ENCODE measurements at regions not wholly inside any gene's neighbourhood (a gene's known extent, or its start where the extent isn't known, plus 50 kb on each side); places are given as distances from the start of the nearest gene placed in this dataset.
"Not testable (repeated sequence)": the region's sequence is repeated elsewhere in the genome, so short reads cannot be mapped to it uniquely, and the experiment has no call there.

DNA sequence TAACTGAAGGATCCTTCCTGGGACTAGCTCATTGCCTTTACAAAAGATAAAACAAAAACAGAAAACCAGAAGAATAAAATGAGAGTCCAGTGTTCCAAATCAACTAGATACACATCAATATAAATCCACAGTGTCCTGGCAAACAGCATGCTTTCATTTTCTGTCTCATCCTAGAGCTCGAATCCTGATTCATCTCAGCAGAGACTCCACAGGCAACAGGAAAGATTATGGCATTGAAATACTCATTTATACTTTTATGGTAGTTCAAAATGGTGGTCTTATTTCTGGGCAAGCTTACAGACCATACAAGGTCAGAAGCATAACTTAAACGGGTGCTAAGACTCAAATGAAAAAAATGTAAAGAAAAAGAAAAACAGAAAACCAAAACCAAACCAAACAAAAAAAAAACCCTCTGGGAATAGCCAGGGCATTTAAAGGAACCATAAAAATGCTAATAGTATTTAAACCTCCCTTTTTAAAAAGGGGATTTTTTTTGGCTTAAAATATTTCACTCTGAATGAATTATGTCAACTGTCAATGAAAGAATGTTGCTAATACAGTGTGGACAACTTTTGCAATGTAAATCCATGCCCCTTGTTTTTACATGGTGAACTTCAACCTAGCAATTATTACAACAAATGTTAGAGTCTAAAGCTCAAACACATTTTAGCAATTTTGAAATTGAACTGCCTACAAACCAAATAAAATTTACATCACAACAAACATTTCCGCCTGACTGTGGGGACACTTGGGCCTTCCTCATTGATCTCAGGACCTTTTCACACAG lies 57.9 kb downstream of the GPR101 start:
- DNase-seq: no peak

DNA sequence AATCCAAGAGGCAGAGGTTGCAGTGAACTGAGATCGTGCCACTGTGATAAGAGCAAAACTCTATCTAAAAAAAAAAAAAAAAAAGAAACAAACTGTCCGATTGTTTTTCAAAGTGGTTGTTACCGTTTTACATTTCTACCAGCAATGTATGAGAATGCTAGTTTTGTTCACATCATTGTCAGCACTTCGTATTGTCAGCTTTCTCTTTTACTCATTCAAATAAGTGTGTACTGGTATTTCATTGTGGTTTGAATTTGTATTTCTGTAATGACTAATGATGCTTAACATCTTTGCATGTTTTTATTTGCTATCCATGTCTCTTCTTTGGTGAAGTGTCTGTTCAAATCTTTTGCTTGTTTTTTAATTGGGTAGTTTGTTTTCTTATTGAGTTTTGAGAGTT lies 65.8 kb downstream of the GPR101 start:
- no peak for DNase-seq

DNA sequence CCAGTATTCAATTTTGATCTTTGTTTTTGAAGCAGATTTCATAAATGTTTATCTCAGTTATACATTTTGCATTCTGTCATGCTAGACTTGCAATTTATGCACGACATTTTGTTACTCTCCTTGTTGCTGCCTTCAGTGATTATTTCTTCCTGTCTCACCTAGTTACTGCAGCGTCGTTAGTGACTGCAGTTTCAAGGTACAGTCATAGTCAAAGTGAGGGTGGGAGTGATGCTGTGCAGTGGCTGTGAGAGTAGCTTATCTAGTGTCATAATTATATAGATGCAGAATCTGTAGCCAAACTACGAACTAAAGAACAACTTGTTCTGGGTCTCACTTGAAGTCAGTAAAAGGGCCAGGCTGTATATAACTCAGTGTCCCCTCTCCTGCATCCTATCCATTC lies 69.8 kb downstream of the GPR101 start:
- no peak for DNase-seq

DNA sequence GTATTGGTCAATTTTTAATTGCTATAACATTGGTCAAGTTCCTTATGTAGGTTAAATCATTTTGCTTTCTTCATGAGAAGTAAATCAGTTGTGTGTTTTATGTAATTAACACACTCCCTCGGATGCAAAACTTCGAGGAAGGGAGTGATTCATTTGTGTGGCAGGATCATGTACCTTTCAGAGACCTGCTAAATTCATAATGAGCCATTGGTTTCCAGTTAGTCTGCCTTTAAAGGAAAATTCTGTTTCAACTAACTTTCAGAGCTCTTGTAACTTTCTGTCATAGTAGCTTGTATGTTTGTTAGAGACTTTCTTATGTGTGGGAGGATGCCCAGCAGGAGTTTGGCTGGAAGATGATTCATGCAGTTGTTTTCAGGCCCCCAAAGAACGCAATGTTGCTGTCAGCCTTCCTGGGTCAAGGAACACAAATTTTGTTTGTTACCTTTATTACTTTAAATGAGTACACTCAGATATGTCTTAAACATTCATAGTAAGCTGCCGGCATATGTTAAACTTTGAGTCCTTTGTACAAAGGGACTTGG lies 72.1 kb downstream of the GPR101 start:
- no peak for DNase-seq

DNA sequence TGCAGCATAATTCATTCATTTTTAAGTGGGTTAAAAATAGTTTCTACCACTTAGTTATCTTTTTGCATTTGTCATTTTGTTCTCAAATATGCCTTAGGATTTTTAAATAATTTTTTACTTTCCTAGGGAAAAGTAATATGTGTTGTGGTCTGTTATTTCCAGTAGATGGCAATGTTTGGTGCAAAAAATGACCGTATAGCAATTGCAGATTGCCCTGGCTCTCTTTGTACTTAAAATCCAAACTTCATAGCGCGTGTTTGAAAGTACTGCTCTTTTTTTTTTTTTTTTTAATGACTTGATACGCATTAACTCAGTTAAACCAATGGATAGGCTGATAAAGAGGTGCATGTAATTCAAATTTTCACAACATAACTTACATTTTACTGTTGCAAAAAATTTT lies 74.4 kb upstream of the RBMX start:
- DNase-seq: no peak

DNA sequence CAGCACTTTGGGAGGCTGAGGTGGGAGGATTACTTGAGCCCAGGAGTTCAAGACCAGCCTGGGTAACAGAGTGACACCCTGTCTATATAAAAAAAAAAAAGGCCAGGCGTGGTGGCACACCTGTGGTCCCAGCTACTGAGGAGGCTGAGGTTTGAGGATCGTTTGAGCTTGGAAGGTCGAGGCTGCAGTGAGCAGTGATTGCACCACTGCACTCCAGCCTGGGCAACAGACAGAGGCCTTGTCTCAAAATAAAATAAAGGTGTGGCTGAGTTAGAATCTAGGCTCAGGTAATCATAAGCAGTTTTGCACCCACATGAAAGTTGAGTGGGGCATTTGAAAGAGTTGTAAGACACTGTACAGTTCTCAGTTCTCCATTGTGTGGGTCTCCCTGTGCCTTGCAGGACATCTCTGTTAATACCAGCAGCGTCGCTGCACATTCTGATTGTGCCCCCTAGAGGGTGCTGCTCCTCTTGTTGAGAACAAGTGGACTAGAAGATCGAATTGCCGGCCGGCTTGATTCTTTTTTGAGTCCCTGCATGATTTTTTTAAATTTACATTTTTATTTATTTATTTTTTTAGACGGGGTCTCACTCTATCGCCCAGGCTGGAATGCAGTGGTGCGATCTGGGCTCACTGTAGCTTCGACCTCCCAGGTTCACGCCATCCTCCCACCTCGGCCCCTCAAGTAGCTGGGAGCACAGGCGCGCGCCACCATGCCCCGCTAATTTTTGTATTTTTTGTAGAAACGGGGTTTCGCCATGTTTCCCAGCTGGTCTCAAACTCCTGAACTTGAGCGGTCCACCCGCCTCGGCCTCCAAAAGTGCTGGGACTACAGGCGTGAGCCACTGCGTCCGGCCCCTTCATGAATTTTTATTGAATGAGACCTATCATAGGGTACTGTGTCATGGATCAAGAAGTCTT lies 73.6 kb upstream of the RBMX start:
- DNase-seq: peak; percentile 59

DNA sequence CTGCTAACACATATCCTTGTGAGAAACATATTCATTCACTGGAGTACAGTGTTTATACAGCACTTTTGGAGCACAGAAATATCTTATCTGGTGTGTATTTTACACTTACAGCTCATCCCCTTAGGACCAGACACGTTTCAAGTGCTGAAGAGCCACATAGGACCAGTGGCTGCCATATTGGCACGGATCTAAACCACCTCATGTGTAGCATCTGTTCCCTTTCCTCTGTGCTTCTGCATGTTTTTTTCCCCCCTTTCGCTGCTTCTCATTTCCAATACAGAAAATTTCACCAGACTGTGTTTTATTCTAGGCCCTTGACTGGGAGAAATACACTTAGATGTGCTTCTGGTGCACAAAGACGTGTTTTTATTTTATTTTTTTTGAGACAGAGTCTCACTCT lies 69.7 kb upstream of the RBMX start:
- no peak for DNase-seq

DNA sequence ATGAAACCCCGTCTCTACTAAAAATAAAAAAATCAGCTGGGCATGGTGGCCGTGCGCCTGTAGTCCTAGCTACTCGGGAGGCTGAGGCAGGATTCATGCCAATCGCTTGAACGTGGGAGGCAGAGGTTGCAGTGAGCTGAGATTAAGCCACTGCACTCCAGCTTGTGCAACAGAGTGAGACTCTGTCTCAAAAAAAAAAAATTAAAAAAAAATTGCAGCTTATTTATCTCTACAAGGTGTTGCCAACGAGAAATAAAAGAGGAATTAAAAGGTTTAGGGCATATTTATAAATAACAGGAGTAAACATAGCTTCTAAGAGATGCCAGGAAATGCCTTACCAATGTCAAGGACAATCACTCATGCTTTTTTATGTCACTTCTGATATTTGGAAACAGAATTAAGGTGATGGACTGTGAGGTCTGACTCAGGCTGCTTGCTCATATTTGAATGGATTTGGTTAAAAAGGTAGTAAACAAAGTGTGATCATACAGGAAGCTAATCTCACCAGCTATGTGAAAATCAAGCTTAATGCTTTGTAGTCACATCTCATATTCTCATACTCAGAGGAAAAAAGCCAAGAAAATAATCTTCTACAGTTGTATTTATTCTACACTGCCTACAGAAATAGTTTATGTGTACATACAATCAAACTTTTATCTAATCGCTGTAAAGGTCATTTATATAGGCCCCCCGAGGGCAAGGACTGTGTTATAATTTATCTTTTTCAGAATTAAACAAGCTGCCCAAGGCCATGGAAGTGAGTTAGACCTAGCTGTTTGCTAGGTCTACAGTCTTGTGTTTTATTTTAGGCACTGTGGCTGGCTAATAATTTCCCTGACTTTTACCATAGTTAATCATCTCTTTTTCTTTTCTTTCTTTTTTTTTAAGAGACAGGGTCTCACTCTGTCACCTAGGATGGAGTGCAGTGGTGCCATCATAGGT lies 61.1 kb upstream of the RBMX start:
- DNase-seq: no peak

DNA sequence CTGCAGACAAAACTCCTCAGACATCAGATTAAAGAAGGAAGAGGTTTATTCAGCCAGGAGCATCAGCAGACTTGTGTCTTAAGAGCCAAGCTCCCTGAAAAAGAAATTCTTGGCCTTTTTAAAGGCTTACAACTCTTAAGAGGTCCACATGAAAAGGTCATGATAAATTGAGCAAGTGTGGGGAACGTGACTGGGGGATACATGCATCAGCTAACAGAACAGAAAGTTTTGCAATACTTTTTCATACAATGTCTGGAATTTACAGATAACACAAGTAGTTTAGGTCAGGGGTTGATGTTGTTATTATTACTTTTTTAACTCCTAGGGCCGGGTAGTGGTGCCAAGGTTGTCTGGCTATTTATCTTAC lies 55.6 kb upstream of the RBMX start:
- no peak for DNase-seq

DNA sequence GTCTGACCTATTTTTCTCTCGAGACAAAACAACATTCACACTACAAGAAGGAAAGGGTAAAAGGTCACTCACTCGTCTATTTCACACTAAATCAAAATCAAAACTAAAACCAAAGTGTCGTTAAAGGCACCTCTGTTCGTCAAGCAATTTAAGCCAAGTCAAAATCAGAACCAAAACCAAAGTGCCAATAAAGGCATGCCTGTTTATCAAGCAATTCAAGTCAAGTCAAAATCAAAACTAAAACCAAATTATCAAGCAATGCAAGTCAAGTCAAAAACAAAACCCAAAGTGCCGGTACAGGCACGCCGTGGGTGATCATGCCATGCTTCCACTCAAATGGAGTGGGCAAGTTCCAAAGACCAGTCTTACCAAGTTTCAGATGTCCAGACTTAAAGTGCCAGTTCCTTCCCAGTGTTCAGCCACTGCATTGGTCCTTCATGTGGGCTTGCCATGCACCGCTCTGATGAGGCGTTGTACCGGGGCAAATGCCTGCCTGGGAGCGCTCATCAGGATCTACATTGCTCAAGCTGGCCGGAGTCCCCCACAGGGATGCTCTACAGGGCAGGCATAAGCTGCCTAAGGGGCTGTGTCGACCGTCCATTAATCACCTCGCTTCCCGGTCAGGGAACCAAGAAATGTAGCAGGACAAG lies 55.1 kb upstream of the RBMX start:
- DNase-seq: not testable (repeated sequence)

DNA sequence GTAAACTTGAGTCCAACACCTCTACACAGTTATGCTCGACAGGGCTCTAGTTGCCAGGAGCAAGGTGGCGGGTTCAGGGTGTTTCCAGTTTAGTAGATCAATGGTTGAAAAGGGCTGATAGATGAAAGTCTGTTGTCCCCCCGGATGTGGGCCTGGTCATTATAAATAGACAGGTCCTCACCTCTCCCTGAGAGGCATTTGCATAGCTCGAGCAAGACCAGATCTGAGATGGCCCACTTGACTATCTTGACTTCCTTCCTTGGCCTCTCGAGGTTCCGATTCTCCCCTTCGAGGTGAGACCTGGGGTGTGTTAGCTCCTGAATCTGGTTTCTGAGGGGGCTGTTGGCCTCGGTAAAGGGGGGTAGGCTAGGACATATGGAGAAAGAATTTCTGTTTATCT lies 54.1 kb upstream of the RBMX start:
- not testable (repeated sequence) for DNase-seq

DNA sequence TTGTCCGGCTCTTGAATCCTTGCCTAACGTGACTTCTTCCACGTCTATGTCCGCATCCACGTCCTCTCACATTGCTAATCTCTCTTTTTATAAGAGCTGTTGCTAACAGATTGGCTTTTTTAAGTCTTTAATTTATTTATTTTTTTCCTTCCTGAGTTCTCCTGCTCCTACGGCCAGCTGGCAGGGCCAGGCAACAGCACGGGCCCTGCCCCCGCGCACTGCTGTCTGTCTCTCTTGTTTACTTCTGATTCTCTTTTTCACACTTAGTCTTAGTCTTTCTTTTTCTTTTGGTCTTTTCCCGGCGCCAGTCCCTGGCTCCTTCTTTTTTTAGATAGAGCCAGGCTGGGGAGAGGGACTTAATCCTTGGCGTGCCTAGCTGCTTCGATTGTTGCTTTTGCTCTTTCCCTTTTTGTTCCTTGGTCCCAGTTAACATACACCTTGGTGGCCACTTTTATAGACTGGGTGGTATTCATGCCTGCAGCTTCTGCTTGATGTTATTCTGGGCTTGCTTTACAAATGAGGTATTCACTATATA lies 53.2 kb upstream of the RBMX start:
- no peak for DNase-seq

DNA sequence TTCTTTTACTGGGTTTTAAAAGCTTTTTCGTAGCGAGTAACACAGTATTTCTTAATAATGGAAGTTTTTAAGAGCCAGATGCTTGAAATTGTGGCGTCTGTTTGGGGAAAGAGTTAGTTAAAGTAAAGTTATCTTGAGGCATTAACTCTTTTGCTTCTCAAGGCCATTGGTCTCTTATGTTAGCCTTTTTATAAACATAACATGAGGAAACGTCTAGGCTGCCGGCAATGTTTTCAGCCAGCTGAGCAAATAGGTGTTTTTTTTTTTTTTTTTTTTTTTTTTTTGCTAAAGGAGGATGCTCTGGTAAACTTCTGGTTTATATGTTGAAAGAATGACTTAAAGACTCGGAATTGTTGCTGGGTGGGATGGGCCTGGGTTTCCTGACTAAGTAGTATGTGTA lies 51.1 kb upstream of the RBMX start:
- DNase-seq: no peak
